ENCODE measurements at regions not wholly inside any gene's neighbourhood (a gene's known extent, or its start where the extent isn't known, plus 50 kb on each side); places are given as distances from the start of the nearest gene placed in this dataset.

GRCh38 chr18:73153271-73153670 is 285.5 kb upstream of the NETO1 start:
- Histone ChIP-seq H2AFZ (ENCODE audit: control insufficient read depth, low read depth, low read length) (no peak overlapping the region), H3K79me2 (ENCODE audit: control insufficient read depth, insufficient read depth, low read length) (no peaks in the 10 kb centered on the region), H3K9ac (ENCODE audit: control insufficient read depth, insufficient read depth, low read length) (no peak overlapping the region), H3K4me1 (ENCODE audit: control insufficient read depth, insufficient read depth, low read length) (no peaks in the 10 kb centered on the region), H3K4me2 (ENCODE audit: control insufficient read depth, insufficient read depth) (no peak overlapping the region), H3K36me3 (ENCODE audit: control insufficient read depth in 2 of 2, insufficient read depth in 2 of 2, low read length in 1 of 2) (no peaks in the 10 kb centered on the region), H4K20me1 (ENCODE audit: control insufficient read depth, insufficient read depth) (no peaks in the 10 kb centered on the region), H3K27ac (ENCODE audit: control insufficient read depth, insufficient read depth) (no peak overlapping the region), H3K4me3 (no peak overlapping the region), H3K27me3 (replicated peaks in 1 of 2; ENCODE audit: control insufficient read depth in 2 of 2, insufficient read depth in 2 of 2, low read length in 1 of 2) (no peaks in the 10 kb centered on the region), H3K9me3 (replicated peaks; ENCODE audit: control insufficient read depth, insufficient read depth, low read length) (no peaks in the 10 kb centered on the region; the same call in 2 of the 3 replicates)
- intact Hi-C loops (cut with micrococcal nuclease; ENCODE audit: unreplicated experiment) = no loop called here
- FAIRE-seq (no peak), DNase-seq (ENCODE audit: low read depth, low spot score) (no peak), ATAC-seq (no peak)
- in situ Hi-C loops (cut with MboI) = no loop called here
- TF ChIP-seq ETV6 (conservative IDR thresholded peaks at IDR 0.05 in 1 of 2, IDR thresholded peaks at IDR 0.05 in 1 of 2; ENCODE audit: borderline replicate concordance in 1 of 2, low read depth in 1 of 2) = no peak
- TF ChIP-seq JUNB (IDR thresholded peaks at IDR 0.05) = no peak
- no peak for TF ChIP-seq PML (IDR thresholded peaks at IDR 0.05; ENCODE audit: low read length)
- no peak for TF ChIP-seq PRDM15 (CRISPR knock-in tag; IDR thresholded peaks at IDR 0.05)
- no peak for TF ChIP-seq CEBPB (IDR thresholded peaks at IDR 0.05; ENCODE audit: borderline replicate concordance in 1 of 2, low read depth in 2 of 2, low read length in 2 of 2)
- no peak for TF ChIP-seq SREBF1 (IDR thresholded peaks at IDR 0.05; ENCODE audit: low read length)
- no peak for TF ChIP-seq HDGF (IDR thresholded peaks at IDR 0.05)
- no peak for TF ChIP-seq RUNX3 (IDR thresholded peaks at IDR 0.05; ENCODE audit: low read length)
- CTCF ChIA-PET = no interaction called here
- BruUV-seq (replicated peaks) = no TSS peak
- WGBS (ENCODE audit: insufficient coverage, insufficient replicate concordance, low lambda C conversion rate, missing lambda C conversion rate) = 0% methylated on average over 2 of the region's 2 CpGs
- RAD21 ChIA-PET (ENCODE audit: unreplicated experiment) = no interaction called here
- SMC1A ChIA-PET (ENCODE audit: uncharacterized antibody, unreplicated experiment) = interaction anchor here (1.8 kb wide), 1 partner anchor 81 kb away, joined by 4 read pairs; no protein-coding TSS in a partner anchor
- POLR2A ChIA-PET = no interaction called here
